Esophagus muscularis mucosa (tissue), 3 donors: ENCODE measurements at regions not wholly inside any gene's neighbourhood (a gene's known extent, or its start where the extent isn't known, plus 50 kb on each side); places are given as distances from the start of the nearest gene placed in this dataset.

ENCODE experiments used
- POLR2A ChIP-seq: fragments of 450-650 bp; IDR thresholded peaks from one replicate; pipeline ENCODE4 v1.6.1; 2017; ENCODE audit warnings: antibody characterized with exemption, moderate library complexity, mild to moderate bottlenecking, low read depth
- POLR2AphosphoS5 ChIP-seq, 2 donors: sonication (generic); formaldehyde crosslinking; IDR thresholded peaks; one replicate each; pipeline ENCODE4 v1.6.1; 2017; ENCODE audit warnings: antibody characterized with exemption in 2 of 2
- TF ChIP-seq, protein P1 (sequence below), 3 experiments: fragments of 200-600 bp in 2 of 3; fragments of 450-650 bp in 1 of 3; sonication (generic) in 2 of 3; IDR thresholded peaks; one replicate each; pipeline ENCODE4 v1.5.1; 2017 to 2019; ENCODE audit warnings: antibody characterized with exemption in 3 of 3, mild to moderate bottlenecking in 2 of 3, moderate library complexity in 1 of 3

DNA sequence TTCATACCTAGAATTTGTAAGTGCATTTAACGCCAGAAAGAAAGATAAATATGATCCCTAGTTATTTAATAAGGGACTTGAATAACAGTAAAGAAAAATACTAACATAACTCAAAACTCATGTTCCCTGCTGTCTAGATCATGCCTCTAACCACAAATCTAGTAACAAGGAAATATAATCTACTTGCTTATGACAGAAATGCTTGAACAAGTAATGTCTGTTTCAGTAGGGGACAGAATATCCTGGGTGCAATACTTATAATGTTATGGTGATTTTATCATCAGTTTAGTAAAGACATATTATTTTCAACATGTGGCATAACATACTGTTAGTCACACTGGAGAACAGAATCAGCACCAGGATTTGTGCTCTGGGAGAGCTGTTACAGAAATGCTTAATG is 861.9 kb upstream of the SLITRK1 start:
- TF ChIP-seq POLR2AphosphoS5 (IDR thresholded peaks at IDR 0.05) (no peak), POLR2A (no peak)
- TF ChIP-seq, protein P1, sequence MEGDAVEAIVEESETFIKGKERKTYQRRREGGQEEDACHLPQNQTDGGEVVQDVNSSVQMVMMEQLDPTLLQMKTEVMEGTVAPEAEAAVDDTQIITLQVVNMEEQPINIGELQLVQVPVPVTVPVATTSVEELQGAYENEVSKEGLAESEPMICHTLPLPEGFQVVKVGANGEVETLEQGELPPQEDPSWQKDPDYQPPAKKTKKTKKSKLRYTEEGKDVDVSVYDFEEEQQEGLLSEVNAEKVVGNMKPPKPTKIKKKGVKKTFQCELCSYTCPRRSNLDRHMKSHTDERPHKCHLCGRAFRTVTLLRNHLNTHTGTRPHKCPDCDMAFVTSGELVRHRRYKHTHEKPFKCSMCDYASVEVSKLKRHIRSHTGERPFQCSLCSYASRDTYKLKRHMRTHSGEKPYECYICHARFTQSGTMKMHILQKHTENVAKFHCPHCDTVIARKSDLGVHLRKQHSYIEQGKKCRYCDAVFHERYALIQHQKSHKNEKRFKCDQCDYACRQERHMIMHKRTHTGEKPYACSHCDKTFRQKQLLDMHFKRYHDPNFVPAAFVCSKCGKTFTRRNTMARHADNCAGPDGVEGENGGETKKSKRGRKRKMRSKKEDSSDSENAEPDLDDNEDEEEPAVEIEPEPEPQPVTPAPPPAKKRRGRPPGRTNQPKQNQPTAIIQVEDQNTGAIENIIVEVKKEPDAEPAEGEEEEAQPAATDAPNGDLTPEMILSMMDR (IDR thresholded peaks at IDR 0.05), result no peak
